ENCODE measurements at regions not wholly inside any gene's neighbourhood (a gene's known extent, or its start where the extent isn't known, plus 50 kb on each side); places are given as distances from the start of the nearest gene placed in this dataset.

DNA sequence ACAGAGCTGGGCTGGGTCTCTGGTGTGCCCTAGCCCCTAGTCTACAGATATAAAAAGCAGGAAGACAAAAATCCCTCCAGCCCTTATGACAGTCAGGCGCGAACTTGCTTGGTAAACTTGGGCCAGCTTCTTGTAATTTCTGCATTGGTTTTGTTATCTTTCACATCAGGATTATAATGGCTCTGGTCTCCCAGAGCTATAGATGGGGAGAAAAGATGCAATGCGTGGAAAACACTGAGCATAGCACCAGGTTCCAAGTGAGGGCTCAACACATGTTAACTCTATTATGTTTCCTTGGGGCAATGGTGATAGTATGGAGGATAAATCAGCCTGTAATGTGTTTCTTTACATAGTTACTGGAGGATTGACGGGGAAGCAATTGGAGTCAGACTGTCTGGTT is 246.8 kb upstream of the KCNG1 start:
- TF ChIP-seq, protein P1, sequence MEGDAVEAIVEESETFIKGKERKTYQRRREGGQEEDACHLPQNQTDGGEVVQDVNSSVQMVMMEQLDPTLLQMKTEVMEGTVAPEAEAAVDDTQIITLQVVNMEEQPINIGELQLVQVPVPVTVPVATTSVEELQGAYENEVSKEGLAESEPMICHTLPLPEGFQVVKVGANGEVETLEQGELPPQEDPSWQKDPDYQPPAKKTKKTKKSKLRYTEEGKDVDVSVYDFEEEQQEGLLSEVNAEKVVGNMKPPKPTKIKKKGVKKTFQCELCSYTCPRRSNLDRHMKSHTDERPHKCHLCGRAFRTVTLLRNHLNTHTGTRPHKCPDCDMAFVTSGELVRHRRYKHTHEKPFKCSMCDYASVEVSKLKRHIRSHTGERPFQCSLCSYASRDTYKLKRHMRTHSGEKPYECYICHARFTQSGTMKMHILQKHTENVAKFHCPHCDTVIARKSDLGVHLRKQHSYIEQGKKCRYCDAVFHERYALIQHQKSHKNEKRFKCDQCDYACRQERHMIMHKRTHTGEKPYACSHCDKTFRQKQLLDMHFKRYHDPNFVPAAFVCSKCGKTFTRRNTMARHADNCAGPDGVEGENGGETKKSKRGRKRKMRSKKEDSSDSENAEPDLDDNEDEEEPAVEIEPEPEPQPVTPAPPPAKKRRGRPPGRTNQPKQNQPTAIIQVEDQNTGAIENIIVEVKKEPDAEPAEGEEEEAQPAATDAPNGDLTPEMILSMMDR (IDR thresholded peaks at IDR 0.05; ENCODE audit: poor library complexity), result no peak
- no peak for TF ChIP-seq EZH2 (IDR thresholded peaks at IDR 0.05; ENCODE audit: borderline replicate concordance)

Measured in hepatocyte (in vitro differentiated cells).